ENCODE measurements at regions not wholly inside any gene's neighbourhood (a gene's known extent, or its start where the extent isn't known, plus 50 kb on each side); places are given as distances from the start of the nearest gene placed in this dataset.

- DNase-seq, result no peak
These were observed 251.5 kb downstream of the WDR11 start for GRCh38 chr10:121102706-121103105.

GRCh38 chr10:121104476-121105111 is 253.4 kb downstream of the WDR11 start:
- no peak for DNase-seq

GRCh38 chr10:121106611-121107010 is 255.4 kb downstream of the WDR11 start:
- no peak for DNase-seq

- DNase-seq, result no peak
These were observed 256.9 kb downstream of the WDR11 start for GRCh38 chr10:121108051-121108450.

GRCh38 chr10:121110369-121110768 is 259.2 kb downstream of the WDR11 start:
- no peak for DNase-seq

- DNase-seq, result no peak
These were observed 261.0 kb downstream of the WDR11 start for GRCh38 chr10:121112136-121112535.

GRCh38 chr10:121112579-121113384 is 261.6 kb downstream of the WDR11 start:
- DNase-seq, result no peak

- DNase-seq, result no peak
These were observed 262.2 kb downstream of the WDR11 start for GRCh38 chr10:121113385-121113696.

- no peak for DNase-seq
These were observed 262.7 kb downstream of the WDR11 start for GRCh38 chr10:121113911-121114310.

GRCh38 chr10:121115154-121115553 is 264.0 kb downstream of the WDR11 start:
- DNase-seq, result no peak

GRCh38 chr10:121121462-121121861 is 270.3 kb downstream of the WDR11 start:
- DNase-seq, result no peak

- DNase-seq, result no peak
These were observed 276.2 kb downstream of the WDR11 start for GRCh38 chr10:121127151-121127906.

- DNase-seq, result no peak
These were observed 277.0 kb downstream of the WDR11 start for GRCh38 chr10:121128164-121128563.

GRCh38 chr10:121129266-121129665 is 278.1 kb downstream of the WDR11 start:
- DNase-seq, result no peak

- no peak for DNase-seq
These were observed 279.2 kb downstream of the WDR11 start for GRCh38 chr10:121130382-121130781.

- DNase-seq, result no peak
These were observed 279.9 kb downstream of the WDR11 start for GRCh38 chr10:121131014-121131413.

- no peak for DNase-seq
These were observed 280.5 kb downstream of the WDR11 start for GRCh38 chr10:121131426-121132265.

- no peak for DNase-seq
These were observed 281.1 kb downstream of the WDR11 start for GRCh38 chr10:121132273-121132672.

- no peak for DNase-seq
These were observed 282.7 kb downstream of the WDR11 start for GRCh38 chr10:121133901-121134300.

- no peak for DNase-seq
These were observed 283.5 kb downstream of the WDR11 start for GRCh38 chr10:121134711-121135110.

- no peak for DNase-seq
These were observed 284.4 kb downstream of the WDR11 start for GRCh38 chr10:121135512-121135911.

GRCh38 chr10:121137533-121137932 is 286.4 kb downstream of the WDR11 start:
- DNase-seq, result no peak

Measured in retina (tissue), 1 donor.